PC-3 (cell line): ENCODE measurements at regions not wholly inside any gene's neighbourhood (a gene's known extent, or its start where the extent isn't known, plus 50 kb on each side); places are given as distances from the start of the nearest gene placed in this dataset.
"Not testable (repeated sequence)": the region's sequence is repeated elsewhere in the genome, so short reads cannot be mapped to it uniquely, and the experiment has no call there.

Source experiments
- ATAC-seq: fragments of 200-7000 bp; cut with Tn5 transposase; 2 replicates; pipeline ENCODE4 v1.9.1; 2020; ENCODE audit warnings: mild to moderate bottlenecking, moderate library complexity
- BruUV-seq: library from RNA; stranded (reverse); fragments of 400-500 nt; replicated peaks from 2 replicates; lab custom pipeline; 2021; lab: Mats Ljungman, UMichigan
- CTCF ChIA-PET: fragments of 300-600 bp; sonication (Branson Sonifier 250); formaldehyde crosslinking; loops from one replicate; lab custom pipeline; 2022; ENCODE audit warnings: antibody characterized with exemption; lab: Charles Lee
- POLR2A ChIA-PET: fragments of 300-600 bp; sonication (Branson Sonifier 250); formaldehyde crosslinking; loops from one replicate; lab custom pipeline; 2022; ENCODE audit warnings: antibody characterized with exemption; ENCODE audit not compliant: unreplicated experiment; lab: Charles Lee
- DNase-seq: peaks from one replicate; pipeline ENCODE4 v3.0.0-alpha.2; 2015
- H2AFZ ChIP-seq: fragments of 300-600 bp; sonication (generic); 2 replicates; pipeline ENCODE4 v1.6.0; 2016; ENCODE audit warnings: antibody characterized with exemption, low read length
- H3F3A ChIP-seq: fragments of 300-600 bp; sonication (generic); one replicate; pipeline ENCODE4 v1.6.0; 2017; ENCODE audit warnings: antibody characterized with exemption, low read length, control low read depth, mild to moderate bottlenecking; ENCODE audit not compliant: unreplicated experiment
- H3K27ac ChIP-seq: fragments of 300-600 bp; sonication (generic); 2 replicates; pipeline ENCODE4 v1.5.1; 2016; ENCODE audit warnings: mild to moderate bottlenecking, low read length
- H3K27me3 ChIP-seq: fragments of 300-600 bp; sonication (generic); 2 replicates; pipeline ENCODE4 v1.6.1; 2016; ENCODE audit warnings: low read length, mixed read lengths
- H3K36me3 ChIP-seq: fragments of 300-600 bp; sonication (generic); 2 replicates; pipeline ENCODE4 v1.6.1; 2016; ENCODE audit warnings: low read depth, mixed run types, low read length, mixed read lengths
- H3K4me1 ChIP-seq: fragments of 300-600 bp; sonication (generic); 2 replicates; pipeline ENCODE4 v1.5.1; 2016; ENCODE audit warnings: low read length; ENCODE audit not compliant: insufficient read depth
- H3K4me2 ChIP-seq: fragments of 300-600 bp; sonication (generic); 2 replicates; pipeline ENCODE4 v1.6.0; 2016; ENCODE audit warnings: low read length
- H3K4me3 ChIP-seq: fragments of 300-600 bp; sonication (generic); 2 replicates; pipeline ENCODE4 v1.5.1; 2016; ENCODE audit warnings: mild to moderate bottlenecking, low read length, mixed read lengths
- H3K79me2 ChIP-seq: fragments of 300-600 bp; sonication (generic); 2 replicates; pipeline ENCODE4 v1.6.1; 2017; ENCODE audit warnings: low read length, mixed read lengths
- H3K9ac ChIP-seq: fragments of 300-600 bp; sonication (generic); 2 replicates; pipeline ENCODE4 v1.6.0; 2016; ENCODE audit warnings: mild to moderate bottlenecking, low read length
- H3K9me2 ChIP-seq: fragments of 300-600 bp; sonication (generic); replicated peaks from 2 replicates; pipeline ENCODE4 v1.6.1; 2016; ENCODE audit warnings: mixed run types, low read length, mixed read lengths
- H3K9me3 ChIP-seq: fragments of 300-600 bp; sonication (generic); 2 replicates; pipeline ENCODE4 v1.6.1; 2016; ENCODE audit warnings: low read length, mixed read lengths
- H4K20me1 ChIP-seq: fragments of 300-600 bp; sonication (generic); 2 replicates; pipeline ENCODE4 v1.6.1; 2016; ENCODE audit warnings: low read length, mixed read lengths
- intact Hi-C: fragments of 100-400 bp; cut with micrococcal nuclease; formaldehyde crosslinking; loops from 2 replicates; pipeline ENCODE4 v1.9.0; 2023

DNA sequence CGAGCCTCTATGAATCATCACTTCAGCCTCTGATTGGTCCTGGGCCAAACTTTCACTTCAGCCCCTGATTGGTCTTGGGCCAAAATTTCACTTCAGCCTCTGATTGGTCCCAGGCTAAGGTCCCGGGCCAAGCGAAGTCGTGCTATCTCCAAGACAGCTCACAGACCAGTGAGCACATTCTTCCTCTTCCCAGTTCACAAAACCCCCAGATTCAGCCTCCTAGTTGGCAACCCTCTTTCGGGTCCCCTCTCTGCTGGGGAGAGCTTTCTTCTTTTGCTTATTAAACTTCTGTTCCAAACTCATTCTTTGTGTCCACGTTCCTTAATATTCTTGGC is 314.3 kb upstream of the ZNF337 start:
- H3K4me3 ChIP-seq, H3K9me3 ChIP-seq, ATAC-seq, H3K36me3 ChIP-seq, H3K4me2 ChIP-seq, CTCF ChIA-PET, DNase-seq, H3K9ac ChIP-seq, H3K27me3 ChIP-seq, H3K9me2 ChIP-seq, H3K27ac ChIP-seq, H3F3A ChIP-seq, intact Hi-C loops, POLR2A ChIA-PET, BruUV-seq, H4K20me1 ChIP-seq, H3K79me2 ChIP-seq, H3K4me1 ChIP-seq, H2AFZ ChIP-seq: not testable (repeated sequence)

GRCh38 chr20:26010224-26010941 is 313.7 kb upstream of the ZNF337 start:
- Histone ChIP-seq H3K4me2 (peak overlapping the region; percentile 93), H3K9ac (peak overlapping the region; percentile 86), H2AFZ (peak overlapping the region; percentile 98), H3K4me3 (peak overlapping the region; percentile 90)
- intact Hi-C loops, BruUV-seq, H3K79me2 ChIP-seq, CTCF ChIA-PET, H3K9me2 ChIP-seq, H3K9me3 ChIP-seq, H3K27ac ChIP-seq, H3F3A ChIP-seq, H4K20me1 ChIP-seq, H3K27me3 ChIP-seq, H3K36me3 ChIP-seq, ATAC-seq, POLR2A ChIA-PET, H3K4me1 ChIP-seq: not testable (repeated sequence)
- peak; percentile 8 for DNase-seq

DNA sequence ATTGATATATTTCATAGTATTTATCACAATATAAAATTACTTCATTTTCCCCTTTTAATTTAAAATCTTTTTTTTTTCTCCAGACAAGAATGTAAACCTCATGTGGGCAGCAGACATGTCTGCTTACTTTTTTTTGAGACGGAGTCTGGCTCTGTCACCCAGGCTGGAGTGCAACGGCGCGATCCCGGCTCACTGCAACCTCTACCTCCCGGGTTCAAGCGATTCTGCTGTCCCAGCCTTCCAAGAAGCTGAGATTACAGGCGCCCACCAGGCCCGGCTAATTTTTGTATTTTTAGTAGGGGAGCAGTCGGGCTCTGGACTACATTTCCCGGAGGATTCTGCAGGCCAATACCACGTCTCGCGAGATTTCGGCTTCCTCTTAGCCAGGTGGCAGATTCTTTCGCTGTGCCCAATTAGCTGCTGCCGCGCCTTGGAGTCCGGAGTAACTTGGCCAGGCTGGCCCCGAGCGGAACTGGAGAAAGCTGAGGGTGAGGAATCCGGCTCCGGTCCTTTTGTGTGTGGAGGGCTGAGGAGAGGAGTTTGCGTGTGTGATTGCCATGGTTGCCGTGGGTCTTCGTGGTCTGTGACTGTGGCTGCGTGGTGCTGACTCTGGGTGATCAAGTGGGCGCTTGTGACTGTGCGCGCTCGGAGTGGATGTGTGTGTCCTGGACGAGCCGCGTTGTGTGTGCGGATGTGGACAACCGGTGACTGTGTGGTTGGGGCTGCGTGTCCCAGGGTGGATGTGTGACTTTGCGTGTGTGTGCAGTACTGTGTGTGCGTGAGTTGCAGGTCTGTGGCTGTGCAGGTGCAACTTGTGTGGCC is 313.0 kb upstream of the ZNF337 start:
- H3K9me3 ChIP-seq, POLR2A ChIA-PET, H3K9me2 ChIP-seq, H3K79me2 ChIP-seq, H4K20me1 ChIP-seq, ATAC-seq, H3K4me1 ChIP-seq, H3K36me3 ChIP-seq, H3F3A ChIP-seq, CTCF ChIA-PET, intact Hi-C loops, H3K27me3 ChIP-seq: not testable (repeated sequence)
- peak overlapping the region; percentile 98 for H2AFZ ChIP-seq
- H3K27ac ChIP-seq, result peak overlapping the region; percentile 49; the same call in 1 of the 2 replicates
- peak overlapping the region; percentile 90 for H3K4me3 ChIP-seq
- DNase-seq, result peak; percentile 93
- H3K4me2 ChIP-seq, result peak overlapping the region; percentile 93
- BruUV-seq, result TSS peak; percentile 92
- H3K9ac ChIP-seq, result peak overlapping the region; percentile 86

DNA sequence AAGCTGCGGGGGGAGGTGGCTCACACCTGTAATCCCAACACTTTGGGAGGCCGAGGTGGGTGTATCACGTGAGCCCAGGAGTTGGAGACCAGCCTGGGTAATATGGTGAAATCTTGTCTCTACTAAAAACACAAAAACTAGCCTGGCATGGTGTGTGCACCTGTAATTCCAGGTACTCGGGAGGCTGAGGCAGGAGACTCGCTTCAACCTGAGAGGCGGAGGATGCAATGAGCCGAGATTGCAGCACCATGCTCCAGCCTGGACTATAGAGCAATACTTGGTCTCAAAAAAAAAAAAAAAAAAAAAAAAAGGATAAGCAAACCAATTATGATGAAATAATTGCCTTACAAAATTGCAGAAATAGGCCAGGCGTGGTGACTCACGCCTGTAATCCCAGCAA is 311.4 kb upstream of the ZNF337 start:
- H3F3A ChIP-seq, H3K27me3 ChIP-seq, ATAC-seq, H3K9me2 ChIP-seq, BruUV-seq, CTCF ChIA-PET, H3K4me1 ChIP-seq, H3K9me3 ChIP-seq, intact Hi-C loops, H4K20me1 ChIP-seq, H3K36me3 ChIP-seq, H2AFZ ChIP-seq, POLR2A ChIA-PET, H3K9ac ChIP-seq, H3K4me3 ChIP-seq, DNase-seq, H3K79me2 ChIP-seq, H3K27ac ChIP-seq, H3K4me2 ChIP-seq: not testable (repeated sequence)

DNA sequence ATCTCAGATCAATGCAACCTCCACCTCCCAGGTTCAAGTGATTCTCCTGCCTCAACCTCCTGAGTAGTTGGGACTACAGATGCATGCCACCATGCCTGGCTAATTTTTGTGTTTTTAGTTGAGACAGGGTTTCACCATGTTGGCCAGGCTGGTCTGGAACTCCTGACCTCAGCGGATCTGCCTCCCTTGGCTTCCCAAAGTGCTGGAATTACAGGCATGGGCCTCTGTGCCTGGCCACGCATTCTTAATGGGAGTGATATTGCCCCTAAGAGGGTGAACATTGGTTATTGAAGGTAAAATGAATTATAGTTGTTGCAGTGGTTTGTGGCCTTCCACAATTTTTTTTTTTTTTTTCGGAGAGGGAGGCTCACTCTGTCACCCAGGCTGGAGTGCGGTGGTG is 309.5 kb upstream of the ZNF337 start:
- H3K9ac ChIP-seq, H3K4me2 ChIP-seq, H2AFZ ChIP-seq, CTCF ChIA-PET, POLR2A ChIA-PET, H3K27me3 ChIP-seq, H3K4me1 ChIP-seq, intact Hi-C loops, ATAC-seq, BruUV-seq, H3K36me3 ChIP-seq, H4K20me1 ChIP-seq, H3K9me3 ChIP-seq, H3F3A ChIP-seq, H3K4me3 ChIP-seq, H3K27ac ChIP-seq, H3K79me2 ChIP-seq, H3K9me2 ChIP-seq, DNase-seq: not testable (repeated sequence)

GRCh38 chr20:26003959-26004358 is 307.3 kb upstream of the ZNF337 start:
- H3K27me3 ChIP-seq, H2AFZ ChIP-seq, H3K4me3 ChIP-seq, H3K79me2 ChIP-seq, H3K4me2 ChIP-seq, BruUV-seq, H3K4me1 ChIP-seq, H3K36me3 ChIP-seq, H4K20me1 ChIP-seq, ATAC-seq, POLR2A ChIA-PET, H3F3A ChIP-seq, intact Hi-C loops, H3K9ac ChIP-seq, H3K9me2 ChIP-seq, CTCF ChIA-PET, H3K9me3 ChIP-seq, H3K27ac ChIP-seq, DNase-seq: not testable (repeated sequence)
